Mesothelial cell of epicardium (in vitro differentiated cells): ENCODE measurements at regions not wholly inside any gene's neighbourhood (a gene's known extent, or its start where the extent isn't known, plus 50 kb on each side); places are given as distances from the start of the nearest gene placed in this dataset.
A peak's percentile ranks its signal among the peaks of the same experiment; 100 is the strongest.

ENCODE experiments used
- DNase-seq, 2 experiments: peaks; one replicate each; pipeline ENCODE4 v3.0.0; 2021; ENCODE audit warnings: low spot score in 2 of 2; ENCODE audit not compliant: unreplicated experiment in 2 of 2
- H3K27ac Mint-ChIP-seq: 2 replicates; pipeline ENCODE4 v1.8.0; 2021; ENCODE audit warnings: mixed read lengths
- H3K27me3 Mint-ChIP-seq: 2 replicates; pipeline ENCODE4 v1.8.0; 2021; ENCODE audit warnings: low read depth, mixed read lengths
- H3K36me3 Mint-ChIP-seq: 2 replicates; pipeline ENCODE4 v1.8.0; 2021; ENCODE audit warnings: mixed read lengths
- H3K4me1 Mint-ChIP-seq: 2 replicates; pipeline ENCODE4 v1.8.0; 2021; ENCODE audit warnings: mixed read lengths
- H3K4me3 Mint-ChIP-seq: 2 replicates; pipeline ENCODE4 v1.8.0; 2021; ENCODE audit warnings: mild to moderate bottlenecking, moderate library complexity, mixed read lengths
- H3K9me3 Mint-ChIP-seq: 2 replicates; pipeline ENCODE4 v1.8.0; 2021; ENCODE audit warnings: mixed read lengths
- CTCF ChIP-seq: fragments of 200-600 bp; sonication (generic); IDR thresholded peaks from one replicate; pipeline ENCODE4 v1.5.0; 2021; ENCODE audit warnings: antibody characterized with exemption; ENCODE audit not compliant: unreplicated experiment

GRCh38 chr10:120969219-120969645, 118.1 kb downstream of the WDR11 start:
- Mint-ChIP-seq H3K27ac (no peak overlapping the region), H3K36me3 (peaks cover 18% of the 10 kb centered on the region), H3K9me3 (peaks cover 18% of the 10 kb centered on the region), H3K27me3 (no peaks in the 10 kb centered on the region), H3K4me3 (no peak overlapping the region), H3K4me1 (peaks cover 64% of the 10 kb centered on the region)
- DNase-seq = no peak
- no peak for TF ChIP-seq CTCF

- Mint-ChIP-seq H3K9me3 (peaks cover 28% of the 10 kb centered on the region), H3K4me1 (peaks cover 48% of the 10 kb centered on the region), H3K36me3 (peaks cover 31% of the 10 kb centered on the region), H3K4me3 (no peak overlapping the region), H3K27ac (peak overlapping the region; percentile 75), H3K27me3 (no peaks in the 10 kb centered on the region)
- no peak for TF ChIP-seq CTCF
- peak in 1 of 2 experiments; percentile 11 for DNase-seq
Observed at GRCh38 chr10:120970595-120971529, 119.7 kb downstream of the WDR11 start.

GRCh38 chr10:120971671-120972070, 120.5 kb downstream of the WDR11 start:
- DNase-seq = peak in 1 of 2 experiments; percentile 3
- peaks cover 42% of the 10 kb centered on the region for H3K4me1 Mint-ChIP-seq
- TF ChIP-seq CTCF = no peak
- no peaks in the 10 kb centered on the region for H3K27me3 Mint-ChIP-seq
- H3K27ac Mint-ChIP-seq = peak overlapping the region; percentile 75
- H3K4me3 Mint-ChIP-seq = no peak overlapping the region
- peaks cover 34% of the 10 kb centered on the region for H3K36me3 Mint-ChIP-seq
- peaks cover 31% of the 10 kb centered on the region for H3K9me3 Mint-ChIP-seq

- peaks cover 34% of the 10 kb centered on the region for H3K36me3 Mint-ChIP-seq
- H3K9me3 Mint-ChIP-seq = peaks cover 31% of the 10 kb centered on the region
Observed at GRCh38 chr10:120972259-120972658, 121.1 kb downstream of the WDR11 start.

More at GRCh38 chr10:120972259-120972658, 121.1 kb downstream of the WDR11 start:
- H3K4me1 Mint-ChIP-seq = peaks cover 41% of the 10 kb centered on the region
- H3K4me3 Mint-ChIP-seq = no peak overlapping the region
- TF ChIP-seq CTCF = no peak
- H3K27ac Mint-ChIP-seq = no peak overlapping the region
- H3K27me3 Mint-ChIP-seq = no peaks in the 10 kb centered on the region
- DNase-seq = no peak
